Keratinocyte (primary cell): ENCODE measurements at regions not wholly inside any gene's neighbourhood (a gene's known extent, or its start where the extent isn't known, plus 50 kb on each side); places are given as distances from the start of the nearest gene placed in this dataset.

Source experiments
- CTCF ChIP-seq, 3 experiments: IDR thresholded peaks in 1 of 3; conservative IDR thresholded peaks in 1 of 3; optimal IDR thresholded peaks in 1 of 3; 2 replicates in 2 of 3; 3 replicates in 1 of 3; pipeline versions ENCODE3 to v1.5.1; 2011; ENCODE audit warnings: low read length in 3 of 3, mild to moderate bottlenecking in 3 of 3, moderate library complexity in 2 of 3, control low read depth in 1 of 3, inconsistent platforms in 1 of 3; ENCODE audit not compliant: insufficient read depth in 2 of 3; ENCODE audit errors: extremely low read depth in 1 of 3
- EZH2 ChIP-seq: IDR thresholded peaks from one replicate; pipeline ENCODE4 v1.6.1; 2012; ENCODE audit warnings: inconsistent platforms, mild to moderate bottlenecking, low read length, moderate library complexity

GRCh38 chr12:118727979-118728366 lies 253.4 kb upstream of the SRRM4 start:
- no peak for TF ChIP-seq CTCF (optimal IDR thresholded peaks at IDR 0.05 in 1 of 3, IDR thresholded peaks at IDR 0.05 in 1 of 3, conservative IDR thresholded peaks at IDR 0.05 in 1 of 3; ENCODE audit: extremely low read depth in 1 of 3, insufficient read depth in 2 of 3, low read length in 3 of 3)
- TF ChIP-seq EZH2: no peak
